ENCODE measurements at regions not wholly inside any gene's neighbourhood (a gene's known extent, or its start where the extent isn't known, plus 50 kb on each side); places are given as distances from the start of the nearest gene placed in this dataset.

DNA sequence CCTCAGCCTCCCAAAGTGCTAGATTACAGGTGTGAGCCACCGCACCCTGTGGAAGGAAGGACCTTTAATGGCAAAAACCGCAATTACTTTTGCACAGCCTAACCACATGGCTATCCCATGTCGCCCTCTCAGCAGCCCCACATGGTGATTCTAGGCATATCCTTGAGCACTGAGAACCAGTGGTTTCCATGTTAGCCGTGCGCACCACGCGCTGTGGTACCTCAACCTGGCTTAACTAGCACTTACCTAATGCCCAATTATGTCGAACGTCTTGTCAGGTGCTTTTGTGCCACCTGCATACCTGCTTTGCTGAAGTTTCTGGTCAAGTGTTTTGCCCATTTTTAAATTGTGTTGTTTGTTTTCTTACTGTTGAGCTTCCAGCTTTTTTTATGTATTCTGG is 697.9 kb downstream of the BRD1 start:
- DNase-seq (ENCODE audit: low spot score), result no peak
- TF ChIP-seq, protein P1, sequence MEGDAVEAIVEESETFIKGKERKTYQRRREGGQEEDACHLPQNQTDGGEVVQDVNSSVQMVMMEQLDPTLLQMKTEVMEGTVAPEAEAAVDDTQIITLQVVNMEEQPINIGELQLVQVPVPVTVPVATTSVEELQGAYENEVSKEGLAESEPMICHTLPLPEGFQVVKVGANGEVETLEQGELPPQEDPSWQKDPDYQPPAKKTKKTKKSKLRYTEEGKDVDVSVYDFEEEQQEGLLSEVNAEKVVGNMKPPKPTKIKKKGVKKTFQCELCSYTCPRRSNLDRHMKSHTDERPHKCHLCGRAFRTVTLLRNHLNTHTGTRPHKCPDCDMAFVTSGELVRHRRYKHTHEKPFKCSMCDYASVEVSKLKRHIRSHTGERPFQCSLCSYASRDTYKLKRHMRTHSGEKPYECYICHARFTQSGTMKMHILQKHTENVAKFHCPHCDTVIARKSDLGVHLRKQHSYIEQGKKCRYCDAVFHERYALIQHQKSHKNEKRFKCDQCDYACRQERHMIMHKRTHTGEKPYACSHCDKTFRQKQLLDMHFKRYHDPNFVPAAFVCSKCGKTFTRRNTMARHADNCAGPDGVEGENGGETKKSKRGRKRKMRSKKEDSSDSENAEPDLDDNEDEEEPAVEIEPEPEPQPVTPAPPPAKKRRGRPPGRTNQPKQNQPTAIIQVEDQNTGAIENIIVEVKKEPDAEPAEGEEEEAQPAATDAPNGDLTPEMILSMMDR (IDR thresholded peaks at IDR 0.05; ENCODE audit: extremely low read depth, missing control alignments), result no peak

DNA sequence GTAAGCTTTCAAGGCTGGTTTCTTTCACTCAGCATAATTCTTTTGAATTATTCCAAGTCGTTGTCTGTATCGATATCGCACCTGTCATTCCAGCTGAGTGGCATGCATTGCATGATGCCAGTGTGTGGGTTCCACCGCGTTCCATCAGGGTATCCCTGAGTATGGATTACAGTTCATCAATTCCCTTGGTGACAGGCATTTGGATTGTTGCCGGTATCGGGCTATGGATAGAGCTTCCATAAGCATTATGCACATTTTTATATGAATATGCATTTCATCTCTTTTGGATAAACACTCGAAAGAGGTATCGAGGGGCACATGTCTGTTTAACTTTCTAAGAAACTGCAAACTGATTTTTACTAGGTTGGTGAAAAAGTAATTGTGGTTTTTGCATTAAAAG is 698.8 kb downstream of the BRD1 start:
- TF ChIP-seq, protein P1 (IDR thresholded peaks at IDR 0.05; ENCODE audit: extremely low read depth, missing control alignments), result no peak
- no peak for DNase-seq (ENCODE audit: low spot score)

DNA sequence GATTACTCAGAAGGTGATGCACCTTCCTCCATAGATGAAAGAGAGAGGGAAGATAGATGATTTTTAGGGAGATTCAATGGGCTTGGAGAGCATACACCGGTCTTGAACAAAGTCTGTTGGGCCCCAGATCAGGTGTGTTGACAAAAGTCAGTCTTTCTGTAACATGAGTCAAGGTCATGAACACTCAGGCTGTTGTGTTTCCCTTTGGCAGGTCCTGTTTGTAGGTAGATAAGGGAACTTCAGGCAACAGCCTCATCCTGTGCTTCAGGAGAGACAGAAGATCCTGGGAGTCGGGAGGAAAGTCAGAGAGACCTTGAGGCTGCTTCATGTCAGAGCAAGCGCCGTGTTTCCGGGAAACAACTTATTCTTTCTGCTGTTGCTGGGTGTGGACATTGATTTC is 703.1 kb downstream of the BRD1 start:
- no peak for DNase-seq (ENCODE audit: low spot score)
- TF ChIP-seq, protein P1 (IDR thresholded peaks at IDR 0.05; ENCODE audit: extremely low read depth, missing control alignments), result no peak

DNA sequence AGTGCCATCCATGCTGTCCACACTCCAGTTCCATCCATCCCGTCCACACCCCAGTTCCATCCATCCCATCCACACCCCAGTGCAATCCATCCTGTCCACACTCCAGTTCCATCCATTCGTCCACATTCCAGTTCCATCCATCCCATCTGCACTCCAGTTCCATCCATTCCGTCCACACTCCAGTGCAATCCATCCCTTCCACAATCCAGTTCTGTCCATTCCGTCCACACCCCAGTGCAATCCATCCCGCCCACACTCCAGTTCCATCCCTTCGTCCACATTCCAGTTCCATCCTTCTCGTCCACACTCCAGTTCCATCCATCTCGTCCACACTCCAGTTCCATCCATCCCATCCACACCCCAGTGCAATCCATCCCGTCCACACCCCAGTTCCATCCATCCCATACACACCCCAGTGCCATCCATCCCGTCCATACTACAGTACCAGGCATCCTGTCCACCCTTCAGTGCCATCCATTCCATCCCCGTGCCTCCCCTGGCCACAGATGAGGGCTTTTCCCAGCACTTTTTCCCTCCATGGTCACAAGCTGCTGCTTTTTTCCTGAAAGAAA is 704.0 kb downstream of the BRD1 start:
- TF ChIP-seq, protein P1 (IDR thresholded peaks at IDR 0.05; ENCODE audit: extremely low read depth, missing control alignments), result no peak
- DNase-seq (ENCODE audit: low spot score), result no peak

DNA sequence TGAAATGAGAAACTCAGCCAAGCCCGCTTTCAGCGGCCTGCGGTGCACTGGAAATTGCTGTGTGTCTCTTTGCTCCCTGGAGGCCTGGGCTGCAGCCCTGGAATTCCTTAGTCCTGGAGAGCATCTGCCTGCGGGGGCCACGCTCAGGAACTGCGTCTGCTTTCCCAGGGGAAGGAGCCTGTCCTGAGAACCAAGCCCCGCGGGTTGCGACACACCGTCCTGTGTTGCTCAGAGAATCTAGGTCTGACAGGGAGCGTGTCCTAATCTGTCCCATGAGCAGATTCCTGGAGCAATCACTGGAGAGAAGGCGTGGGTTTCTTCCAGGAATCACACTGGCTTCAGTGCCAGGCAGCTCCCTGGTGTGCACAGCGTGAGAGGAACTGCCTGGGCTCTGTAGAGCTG is 708.1 kb downstream of the BRD1 start:
- no peak for DNase-seq (ENCODE audit: low spot score)
- TF ChIP-seq, protein P1 (IDR thresholded peaks at IDR 0.05; ENCODE audit: extremely low read depth, missing control alignments), result no peak

DNA sequence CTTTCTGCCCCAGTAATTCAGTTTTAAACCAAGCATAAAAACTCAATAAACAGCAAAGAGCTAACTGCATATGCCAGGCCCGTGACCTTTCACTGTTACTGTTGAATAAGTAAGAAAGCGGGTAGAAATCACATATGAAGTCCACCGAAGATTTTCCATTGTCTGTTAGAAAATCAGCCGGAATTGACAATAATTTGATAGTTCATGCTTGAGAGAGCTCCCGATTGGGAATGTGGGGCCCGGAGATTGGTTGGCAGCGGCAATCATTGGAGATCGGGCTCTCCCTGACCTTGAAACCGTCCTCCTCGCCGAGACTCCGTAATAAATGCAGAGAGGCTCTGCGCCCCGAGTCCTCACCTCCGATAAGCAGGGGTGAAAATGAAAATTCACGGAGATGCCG is 709.6 kb downstream of the BRD1 start:
- TF ChIP-seq, protein P1 (IDR thresholded peaks at IDR 0.05; ENCODE audit: extremely low read depth, missing control alignments), result no peak
- no peak for DNase-seq (ENCODE audit: low spot score)

DNA sequence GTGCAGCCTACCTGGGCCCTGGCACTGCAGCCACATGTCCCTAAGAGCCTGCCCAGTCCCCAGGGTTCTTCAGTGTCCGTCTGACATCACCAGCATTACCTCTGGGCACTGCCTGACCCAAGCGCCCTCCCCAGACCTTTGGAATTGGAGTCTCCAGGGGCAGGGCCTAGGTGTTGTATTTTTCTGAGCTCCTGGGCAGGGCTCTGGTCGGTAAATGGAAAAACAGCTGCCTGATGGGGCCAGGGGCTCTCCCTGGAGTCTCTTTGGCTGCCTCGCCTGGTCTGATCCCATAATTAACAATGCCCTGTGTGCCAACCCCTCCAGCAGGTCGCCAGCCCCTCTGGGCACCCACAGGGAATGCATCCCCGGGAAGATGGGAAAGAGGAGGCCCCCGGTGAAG is 710.2 kb downstream of the BRD1 start:
- DNase-seq (ENCODE audit: low spot score), result no peak

More for the DNA sequence above, 710.2 kb downstream of the BRD1 start:
- TF ChIP-seq, protein P1 (IDR thresholded peaks at IDR 0.05; ENCODE audit: extremely low read depth, missing control alignments), result no peak

Data from GM20000 (cell line).